Stimulated activated CD8-positive, alpha-beta memory T cell treated with anti-CD3 and anti-CD28 coated beads, Interleukin-7, amount 100 ng/mL, for 48 hours (primary cell): ENCODE measurements at regions not wholly inside any gene's neighbourhood (a gene's known extent, or its start where the extent isn't known, plus 50 kb on each side); places are given as distances from the start of the nearest gene placed in this dataset.
"Not testable (repeated sequence)": the region's sequence is repeated elsewhere in the genome, so short reads cannot be mapped to it uniquely, and the experiment has no call there.

Source experiments
- DNase-seq, 2 donors: peaks; one replicate each; pipeline ENCODE4 v3.0.0-alpha.2; 2020; ENCODE audit warnings: low read depth in 1 of 2; ENCODE audit errors: extremely low read depth in 1 of 2

DNA sequence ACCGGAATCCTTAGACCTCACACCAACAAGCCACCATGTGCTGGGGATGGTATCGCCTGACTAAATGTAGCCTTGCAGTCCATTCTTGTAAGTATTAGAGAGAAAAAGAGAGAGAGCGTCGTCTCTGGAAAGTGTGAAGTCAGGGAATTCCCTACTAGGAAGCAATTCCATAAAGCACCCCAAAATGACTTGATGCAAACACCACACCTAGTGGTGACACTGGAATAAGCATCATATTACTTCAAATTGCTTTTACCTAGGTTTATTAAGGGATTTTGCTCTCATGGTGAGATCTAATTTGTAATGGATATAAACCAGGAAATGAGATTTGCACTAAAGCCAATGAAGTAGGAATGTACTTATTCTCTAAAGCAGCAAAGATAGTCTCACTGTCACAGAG lies 111.4 kb upstream of the METTL9 start:
- not testable (repeated sequence) for DNase-seq

DNA sequence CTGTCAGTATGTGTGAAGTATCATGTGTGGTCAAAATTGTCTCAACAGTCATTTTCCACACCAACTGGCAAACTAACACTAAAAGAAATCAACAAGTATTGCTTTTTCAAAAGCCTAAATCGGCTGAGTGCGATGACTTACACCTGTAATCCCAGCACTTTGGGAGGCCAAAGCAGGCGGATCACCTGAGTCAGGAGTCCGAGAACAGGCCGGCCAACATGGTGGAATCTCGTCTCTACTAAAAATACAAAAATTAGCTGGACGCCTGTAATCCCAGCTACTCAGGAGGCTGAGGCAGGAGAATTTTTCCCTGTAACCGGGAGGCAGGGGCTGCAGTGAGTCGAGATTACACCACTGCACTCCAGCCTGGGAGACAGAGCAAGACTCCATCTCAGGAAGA lies 100.3 kb upstream of the METTL9 start:
- not testable (repeated sequence) for DNase-seq

DNA sequence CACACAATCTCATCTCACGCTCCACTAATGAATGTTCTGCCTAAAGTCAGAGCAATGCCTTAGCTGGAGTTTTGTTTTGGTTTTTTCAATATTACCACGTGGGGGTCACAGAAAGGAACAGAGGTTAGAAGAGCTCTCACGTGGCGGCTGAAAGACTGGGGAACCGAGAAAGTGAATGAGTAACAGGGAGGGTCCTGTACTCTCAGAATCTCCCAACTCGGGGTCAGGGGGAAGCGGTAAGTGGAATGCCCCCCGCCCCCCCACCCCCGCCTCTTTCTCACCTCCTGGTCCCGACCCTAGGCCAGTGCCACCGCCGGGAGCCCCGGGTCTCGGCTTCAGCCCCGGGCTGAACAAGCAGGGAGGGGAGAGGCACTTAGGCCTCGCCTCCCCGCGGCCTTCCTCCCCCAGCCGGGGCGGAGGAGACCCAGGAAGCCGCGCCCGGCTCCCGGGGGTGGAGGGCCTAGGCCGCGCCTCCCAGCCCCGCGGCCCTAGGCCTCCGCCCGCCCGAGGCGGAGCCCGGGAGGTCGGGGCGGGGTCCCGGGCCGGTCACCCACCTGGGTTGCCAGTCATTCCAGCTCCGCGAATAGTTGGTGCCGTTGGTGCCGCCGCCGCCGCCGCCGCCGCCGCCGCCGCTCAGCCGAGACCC lies 98.0 kb upstream of the METTL9 start:
- peak; percentile 32 to 60 for DNase-seq

DNA sequence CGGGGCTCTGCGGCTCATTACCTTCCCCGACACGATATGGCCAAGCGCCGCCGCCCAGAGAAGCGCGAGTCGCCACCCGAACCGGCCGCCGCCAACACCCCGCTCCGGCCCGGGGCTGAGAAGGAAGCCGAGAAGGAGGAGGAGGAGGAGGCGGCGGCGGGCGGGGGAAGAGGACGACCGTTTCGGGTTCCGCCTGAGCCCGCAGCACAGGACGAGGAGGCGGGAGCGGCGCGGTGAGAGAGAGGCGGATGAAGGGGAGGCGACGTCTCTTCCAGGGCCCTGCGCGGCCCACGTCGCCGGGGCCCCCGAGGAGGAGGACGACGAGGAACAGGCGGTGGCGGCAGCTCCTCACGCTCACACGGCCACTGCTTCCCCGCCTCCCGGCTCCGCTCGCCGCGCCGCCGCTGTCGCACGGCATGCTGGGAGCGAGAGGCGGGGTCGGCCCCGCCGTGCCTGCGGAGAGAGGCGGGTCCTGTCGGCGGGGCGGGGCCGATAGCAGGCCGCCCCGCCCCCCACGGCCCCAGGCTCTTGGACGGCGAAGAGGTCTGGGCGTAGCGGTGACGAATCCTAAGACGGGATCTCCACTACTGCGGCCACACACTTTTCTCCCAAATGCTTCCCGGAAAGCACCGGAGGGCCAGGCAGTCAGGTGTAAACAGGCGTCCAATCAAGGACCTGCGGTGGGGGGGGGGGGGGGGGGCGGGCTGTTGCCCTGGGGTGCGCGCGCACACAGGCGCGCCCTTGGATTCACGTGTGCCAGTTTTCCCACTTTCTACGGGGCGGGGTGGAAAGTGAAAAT lies 97.3 kb upstream of the METTL9 start:
- DNase-seq = peak; percentile 78 to 94

DNA sequence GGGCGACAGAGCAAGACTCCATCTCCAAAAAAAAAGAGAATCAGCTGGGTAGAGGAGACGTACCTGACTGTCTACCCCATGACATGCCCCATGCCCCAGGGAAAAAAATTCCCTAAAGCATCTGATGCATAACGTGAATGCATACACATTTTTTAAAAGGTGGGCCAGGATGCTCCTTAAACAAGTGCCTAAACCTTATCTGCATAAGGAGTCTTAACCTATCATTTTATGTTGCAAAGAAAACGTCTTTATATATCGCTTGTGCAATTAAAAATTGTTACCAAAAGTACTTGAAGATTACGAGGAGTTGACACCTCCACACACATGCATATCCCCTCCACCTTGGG lies 95.8 kb upstream of the METTL9 start:
- not testable (repeated sequence) for DNase-seq

DNA sequence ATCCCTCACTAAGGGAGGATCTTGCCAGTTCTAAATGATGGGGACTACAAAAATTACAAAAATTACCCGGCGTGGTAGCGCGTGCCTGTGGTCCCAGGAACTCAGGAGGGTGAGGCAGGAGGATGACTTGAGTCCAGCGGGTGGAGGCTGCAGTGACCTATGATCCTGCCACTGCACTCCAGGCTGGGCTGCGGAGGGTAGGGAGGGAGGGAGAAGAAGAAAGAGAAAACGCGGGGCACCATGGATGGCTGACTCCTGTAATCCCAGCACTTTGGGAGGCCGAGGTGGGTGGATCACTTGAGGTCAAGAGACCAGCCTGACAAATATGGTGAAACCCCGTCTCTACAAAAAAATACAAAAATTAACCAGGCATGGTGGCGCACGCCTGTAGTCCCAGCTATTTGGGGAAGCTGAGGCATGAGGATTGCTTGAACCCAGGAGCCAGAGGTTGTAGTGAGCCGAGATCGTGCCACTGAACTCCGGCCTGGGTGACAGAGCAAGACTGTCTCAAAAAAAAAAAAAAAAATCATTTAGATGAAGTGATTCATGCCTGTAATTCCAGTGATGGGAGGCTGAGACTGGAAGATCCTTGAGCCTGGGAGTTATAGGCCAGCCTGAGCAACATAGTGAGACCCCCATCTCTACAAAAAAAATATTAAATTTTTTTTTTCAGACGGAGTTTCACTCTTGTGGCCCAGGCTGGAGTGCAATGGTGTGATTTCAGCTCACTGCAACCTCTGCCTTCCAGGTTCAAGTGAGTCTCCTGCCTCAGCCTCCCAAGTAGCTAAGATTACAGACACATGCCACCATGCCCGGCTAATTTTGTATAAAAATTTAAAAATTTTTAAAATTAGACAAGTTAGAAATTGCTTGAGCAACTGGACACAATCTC lies 95.2 kb upstream of the METTL9 start:
- DNase-seq = not testable (repeated sequence)

DNA sequence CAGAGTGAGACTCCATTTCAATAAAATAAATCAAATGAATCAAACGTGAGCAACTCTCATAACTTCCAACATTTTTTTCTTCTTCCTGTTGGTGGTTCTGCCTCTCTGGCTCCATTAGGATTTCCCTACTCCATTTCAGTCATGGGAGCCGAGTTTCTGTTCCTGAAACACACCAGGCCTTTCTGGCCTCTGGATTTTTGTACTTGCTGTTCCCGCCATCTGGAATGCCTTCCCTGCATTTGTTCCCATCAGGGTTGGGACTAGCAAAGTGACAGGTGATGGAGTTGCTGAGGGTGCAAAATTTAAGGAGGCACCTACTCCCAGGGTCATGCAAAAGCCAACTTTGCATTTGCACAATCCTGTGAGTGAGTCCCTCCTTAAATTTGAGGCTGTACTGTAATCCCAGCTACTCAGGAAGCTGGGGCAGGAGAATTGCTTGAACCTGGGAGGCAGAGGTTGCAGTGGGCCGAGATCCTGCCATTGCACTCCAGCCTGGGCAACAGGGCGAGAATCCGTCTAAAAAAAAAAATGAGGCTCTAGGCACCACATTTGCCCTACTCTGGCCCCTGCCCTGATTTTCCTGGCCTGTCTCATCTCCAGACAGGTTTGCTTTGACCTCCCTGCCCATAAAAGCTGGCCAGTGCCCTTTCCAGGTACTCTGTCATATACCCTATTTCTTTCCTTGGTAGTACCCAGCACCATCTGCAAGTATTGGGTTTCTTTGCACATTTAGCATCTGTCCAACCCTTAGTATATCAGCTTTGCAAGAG lies 93.4 kb upstream of the METTL9 start:
- not testable (repeated sequence) for DNase-seq

DNA sequence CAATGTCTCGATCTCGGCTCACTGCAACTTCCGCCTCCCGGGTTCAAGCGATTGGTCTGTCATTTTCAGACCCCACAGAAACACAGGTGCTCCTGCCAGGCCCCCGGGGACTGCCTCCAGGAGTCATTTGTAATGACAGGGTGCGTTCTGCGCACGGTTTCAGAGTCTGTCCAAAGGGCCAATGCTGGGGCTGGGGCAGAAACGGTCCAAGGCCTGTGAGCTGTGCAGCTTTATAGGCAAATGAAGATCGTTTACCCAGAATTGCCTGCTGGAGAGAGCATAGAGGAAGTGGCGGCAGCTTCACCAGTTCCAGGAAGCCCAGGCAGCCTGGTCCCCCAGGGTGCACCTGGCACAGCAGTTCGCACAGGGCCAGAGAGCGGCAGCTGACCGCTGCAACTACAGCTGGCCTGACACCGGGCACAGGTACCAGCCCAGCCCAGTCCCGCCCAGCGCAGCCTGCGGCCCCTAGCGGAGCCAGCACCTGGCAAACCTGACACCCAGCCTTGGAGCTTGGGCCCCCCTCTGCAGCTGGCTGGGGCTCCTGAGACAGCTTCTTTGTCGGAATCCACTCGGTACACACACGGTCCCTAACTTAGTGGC lies 92.4 kb upstream of the METTL9 start:
- peak in 1 of 2 donors; percentile 53 for DNase-seq

DNA sequence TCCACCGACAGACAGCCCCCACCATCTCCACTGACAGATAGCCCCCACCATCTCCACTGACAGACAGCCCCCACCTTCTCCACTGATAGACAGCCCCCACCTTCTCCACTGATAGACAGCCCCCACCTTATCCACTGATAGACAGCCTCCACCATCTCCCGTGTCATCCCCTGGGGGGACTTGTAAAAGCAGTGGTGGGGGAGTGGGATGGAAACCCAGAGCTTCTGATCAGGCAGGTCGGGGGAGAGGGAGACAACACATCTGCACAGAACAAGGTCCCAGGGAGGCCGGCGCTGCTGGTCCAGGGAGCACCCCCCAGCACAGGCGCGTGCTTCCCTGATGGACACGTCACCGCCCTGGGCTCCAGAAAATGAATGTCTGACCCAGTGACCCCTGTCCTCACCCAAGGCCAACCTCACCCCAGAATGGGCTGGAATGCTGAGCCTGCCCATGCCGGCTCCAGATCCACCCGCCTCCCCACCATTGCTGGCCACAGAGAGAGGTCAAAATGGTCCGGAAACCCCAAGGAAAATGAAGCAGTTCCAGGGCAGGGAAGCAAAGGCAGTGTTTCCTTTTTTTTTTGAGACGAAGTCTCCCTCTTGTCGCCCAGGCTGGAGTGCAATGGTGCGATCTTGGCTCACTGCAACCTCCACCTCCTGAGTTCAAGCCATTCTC lies 91.6 kb upstream of the METTL9 start:
- not testable (repeated sequence) for DNase-seq

DNA sequence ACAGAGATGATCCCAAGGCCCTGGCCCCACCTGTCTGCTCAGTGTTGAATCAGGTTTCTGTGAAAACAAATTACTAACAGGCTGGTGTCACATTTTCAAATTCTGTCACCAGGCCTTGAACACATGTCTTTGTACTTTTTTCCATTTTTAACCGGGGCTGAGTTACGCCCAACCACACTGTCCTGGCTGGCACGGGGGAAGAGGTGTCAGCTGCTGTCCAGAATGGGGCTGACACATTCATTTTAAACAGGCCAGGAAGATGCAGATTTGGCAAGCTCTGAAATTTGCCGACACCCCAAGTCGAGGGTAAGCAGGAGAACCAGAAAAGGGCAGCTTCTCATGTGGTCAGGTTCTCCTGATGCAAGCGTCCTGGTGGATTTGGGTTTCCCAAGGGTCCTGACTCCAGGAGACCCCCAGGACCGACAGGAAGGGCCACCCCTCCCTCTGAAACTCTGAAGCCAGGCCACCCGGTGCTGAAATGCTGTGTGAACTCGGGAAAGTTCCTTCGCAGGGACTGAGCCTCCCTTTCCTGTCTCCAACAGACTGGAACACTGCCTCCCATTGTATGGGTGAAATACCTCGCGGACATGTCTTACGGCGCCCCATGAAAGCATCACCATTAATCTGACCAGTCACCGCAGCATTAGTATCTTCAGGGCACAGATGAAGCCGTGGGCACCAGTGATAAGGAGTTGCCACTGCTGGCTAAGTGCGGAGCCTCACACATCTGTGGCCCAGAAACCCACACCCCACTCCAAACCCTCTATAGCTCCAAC lies 90.5 kb upstream of the METTL9 start:
- DNase-seq = peak in 1 of 2 donors; percentile 44

DNA sequence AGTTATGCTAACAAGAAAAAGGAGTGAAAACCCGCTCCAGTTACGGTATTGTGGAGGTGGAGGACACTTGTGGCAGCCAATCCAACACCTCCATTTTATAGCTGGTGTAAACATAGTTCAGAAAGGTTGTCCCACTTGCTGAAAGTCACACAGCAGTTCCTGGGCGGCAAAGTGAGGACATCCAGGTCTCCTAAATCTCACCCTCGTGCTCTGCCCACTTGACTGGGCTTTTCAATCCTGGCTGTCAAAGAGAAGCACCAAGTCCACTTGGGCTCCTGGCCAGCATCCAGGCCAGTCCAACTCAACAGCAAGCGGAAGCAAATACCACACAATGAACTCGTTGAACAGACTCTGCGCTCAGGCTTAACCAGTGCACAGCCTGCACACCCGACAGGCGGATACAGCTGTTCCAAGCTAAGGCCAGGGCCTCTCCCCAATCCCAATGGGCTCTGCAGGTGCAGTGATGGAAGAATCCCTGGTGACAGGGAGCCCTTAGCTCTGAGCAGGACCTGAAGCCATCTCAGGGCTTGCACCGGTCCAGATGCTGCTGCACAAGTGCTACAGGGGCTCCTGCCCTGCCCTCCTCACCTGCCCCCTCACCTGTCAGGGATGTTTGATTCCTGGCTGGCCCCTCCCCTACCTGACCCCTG lies 89.8 kb upstream of the METTL9 start:
- DNase-seq = not testable (repeated sequence)

DNA sequence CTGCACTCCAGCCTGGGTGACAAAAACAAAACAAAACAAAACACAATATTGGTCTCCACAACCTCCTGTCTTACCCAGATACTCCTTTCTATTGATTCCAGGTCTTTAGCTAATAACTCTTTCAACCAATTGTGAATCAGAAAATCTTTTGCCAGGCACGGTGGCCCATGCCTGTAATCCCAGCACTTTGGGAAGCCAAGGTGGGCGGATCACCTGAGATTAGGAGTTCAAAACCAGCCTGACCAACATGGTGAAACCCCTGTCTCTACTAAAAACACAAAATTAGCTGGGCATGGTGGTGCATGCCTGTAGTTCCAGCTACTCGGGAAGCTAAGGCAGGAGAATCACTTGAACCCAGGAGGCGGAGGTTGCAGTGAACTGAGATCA lies 88.5 kb upstream of the METTL9 start:
- DNase-seq = not testable (repeated sequence)

DNA sequence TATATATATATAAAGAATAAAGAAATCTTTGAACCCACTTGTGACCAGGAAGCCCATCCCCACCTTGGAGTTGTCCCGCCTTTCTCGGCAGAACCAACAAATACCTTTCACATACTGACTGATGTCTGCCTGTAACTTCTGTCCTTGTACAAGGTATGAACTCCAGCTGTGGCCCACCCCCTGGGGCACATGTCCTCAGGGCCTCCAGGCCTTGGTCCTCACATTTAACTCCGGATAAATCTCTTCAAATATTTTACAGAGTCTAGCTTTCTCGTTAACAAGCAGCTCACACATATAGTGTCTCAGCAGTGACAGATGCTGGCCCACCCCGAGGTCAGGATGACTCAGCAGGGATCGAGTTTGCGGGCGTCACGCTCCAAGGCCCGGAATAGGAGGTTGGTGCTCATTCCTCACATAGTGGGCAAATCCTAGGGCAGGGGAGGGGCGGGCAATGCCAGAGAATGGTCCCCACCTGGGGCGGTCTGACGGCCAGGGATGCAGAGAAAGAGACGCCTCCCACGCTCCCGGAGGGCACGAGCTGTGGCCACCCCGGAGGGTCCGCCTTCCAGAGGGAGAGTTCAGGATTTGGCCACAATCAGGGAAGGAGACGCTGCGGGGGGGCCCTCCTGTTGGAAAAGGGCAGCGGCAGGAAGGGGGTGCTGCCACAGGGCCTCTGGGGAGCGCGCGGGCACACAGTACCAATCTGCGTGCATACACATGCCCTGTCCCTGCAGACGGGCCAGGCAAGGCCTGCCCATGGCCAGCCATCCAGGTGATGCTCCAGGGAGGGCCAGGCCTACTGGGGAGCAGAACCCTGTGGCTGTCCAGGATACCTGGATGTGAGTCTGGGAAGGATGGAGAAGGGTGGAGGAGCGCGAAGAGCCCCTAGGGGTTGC lies 87.8 kb upstream of the METTL9 start:
- DNase-seq = not testable (repeated sequence)

DNA sequence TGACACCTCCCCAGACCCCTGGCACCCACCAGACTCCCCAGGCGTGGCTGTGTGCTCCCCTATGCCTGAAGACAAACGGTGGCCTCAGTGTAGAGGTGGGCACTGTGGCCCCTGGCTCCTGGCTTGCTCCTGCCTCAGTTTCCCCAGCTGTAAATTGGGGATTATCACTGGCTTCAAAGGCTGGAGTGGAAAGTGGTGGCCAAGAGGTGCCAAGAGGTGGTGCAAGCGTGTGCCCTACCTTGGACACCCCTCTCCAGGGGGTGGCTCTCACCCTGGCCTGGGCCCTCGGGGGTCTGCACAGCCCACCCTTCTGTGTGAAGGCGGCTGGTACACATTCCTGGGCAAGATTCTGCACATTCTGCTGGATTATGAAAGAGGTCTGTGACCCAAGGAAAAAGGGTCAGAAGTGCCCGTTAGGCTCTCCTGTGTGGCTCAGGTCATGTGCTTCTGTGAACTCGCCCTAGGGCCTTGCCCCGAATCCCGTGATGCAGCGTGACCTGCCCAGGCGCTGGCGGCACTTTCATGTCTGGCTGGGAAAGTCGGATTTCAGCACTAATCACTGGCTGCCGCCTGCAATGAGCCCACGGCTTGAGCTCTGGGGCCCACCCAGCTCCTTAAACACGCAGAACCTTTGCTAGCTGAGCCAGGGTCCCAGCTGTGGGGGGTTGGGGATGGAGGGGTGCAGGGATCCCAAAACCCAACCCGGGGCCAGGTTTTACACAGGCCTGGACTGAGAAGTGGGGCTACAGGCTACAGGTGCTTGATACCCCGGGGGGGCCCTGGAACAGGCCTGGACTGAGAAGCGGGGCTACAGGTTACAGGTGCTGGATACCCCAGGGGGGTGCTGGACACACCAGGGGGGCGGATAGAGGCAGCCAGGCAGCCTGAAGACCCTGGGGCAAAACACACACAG lies 86.8 kb upstream of the METTL9 start:
- DNase-seq = not testable (repeated sequence)

DNA sequence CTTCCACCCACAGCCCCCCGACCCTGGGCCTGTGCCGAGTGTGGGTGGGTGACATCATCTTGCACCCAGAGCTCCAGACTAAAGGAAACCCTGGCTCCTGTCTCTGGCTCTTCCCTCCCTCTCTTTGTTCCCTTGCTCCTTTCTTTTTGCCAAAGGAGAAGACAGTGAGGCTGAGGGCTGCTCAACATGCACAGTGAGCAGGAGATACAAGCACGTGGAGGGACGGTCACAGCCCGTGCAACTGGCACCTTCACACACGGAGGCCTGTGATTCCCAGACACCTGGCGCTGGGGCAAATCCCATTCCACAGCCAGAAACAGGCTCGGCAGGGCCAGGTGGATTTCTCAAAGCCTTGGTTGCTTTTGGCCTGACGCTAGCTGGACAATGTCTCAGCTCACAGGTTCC lies 86.0 kb upstream of the METTL9 start:
- DNase-seq = not testable (repeated sequence)

DNA sequence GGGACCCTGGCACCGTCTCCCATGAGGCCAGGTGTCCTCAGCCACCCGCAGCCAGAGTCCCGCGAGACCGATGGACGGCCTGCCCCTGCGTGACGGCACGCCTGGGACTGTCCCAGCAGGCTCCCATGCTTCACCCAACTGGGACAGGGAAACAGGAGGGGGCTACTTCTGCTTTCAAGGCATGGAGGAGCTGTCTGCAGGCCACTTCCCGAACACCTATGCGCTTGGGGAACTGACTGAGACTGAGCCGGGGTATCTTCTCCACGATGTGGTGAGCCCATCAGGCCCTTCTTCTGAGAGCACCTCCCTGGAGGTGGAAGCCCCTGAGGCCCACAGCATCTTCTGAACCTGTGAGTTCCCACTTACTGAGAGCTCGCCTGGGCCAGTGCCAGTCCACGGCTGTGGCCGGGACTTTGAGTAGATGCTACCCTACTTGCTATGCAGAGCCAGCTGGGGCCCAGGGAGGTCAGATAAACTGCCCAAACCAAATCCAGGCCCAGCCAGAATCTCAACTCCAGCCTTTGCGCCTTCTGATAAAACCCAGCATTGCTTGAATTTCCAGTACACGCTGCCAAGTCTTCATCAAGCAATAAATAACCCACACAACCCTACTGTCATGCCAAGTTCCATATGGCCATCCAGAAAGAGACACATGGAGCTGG lies 85.4 kb upstream of the METTL9 start:
- not testable (repeated sequence) for DNase-seq
